ENCODE measurements at regions not wholly inside any gene's neighbourhood (a gene's known extent, or its start where the extent isn't known, plus 50 kb on each side); places are given as distances from the start of the nearest gene placed in this dataset.

GRCh38 chr2:143977356-143977755 is 542.6 kb downstream of the ZEB2 start:
- H3K36me3 ChIP-seq (ENCODE audit: control insufficient read depth, insufficient read depth, low read length): no peaks in the 10 kb centered on the region
- H3K4me3 ChIP-seq (ENCODE audit: low read depth, low read length): no peak overlapping the region
- H3K27me3 ChIP-seq (ENCODE audit: control insufficient read depth, insufficient read depth, low read length): no peaks in the 10 kb centered on the region
- DNase-seq (ENCODE audit: low read depth): no peak
- TF ChIP-seq CTCF (IDR thresholded peaks at IDR 0.05; ENCODE audit: insufficient read depth, low read length, poor library complexity, severe bottlenecking): no peak

GRCh38 chr2:143975216-143975615 is 544.7 kb downstream of the ZEB2 start:
- TF ChIP-seq CTCF (IDR thresholded peaks at IDR 0.05; ENCODE audit: insufficient read depth, low read length, poor library complexity, severe bottlenecking): no peak
- no peak overlapping the region for H3K4me3 ChIP-seq (ENCODE audit: low read depth, low read length)
- no peaks in the 10 kb centered on the region for H3K27me3 ChIP-seq (ENCODE audit: control insufficient read depth, insufficient read depth, low read length)
- DNase-seq (ENCODE audit: low read depth): no peak
- H3K36me3 ChIP-seq (ENCODE audit: control insufficient read depth, insufficient read depth, low read length): no peaks in the 10 kb centered on the region

- Histone ChIP-seq H3K4me3 (ENCODE audit: low read depth, low read length) (no peak overlapping the region), H3K36me3 (ENCODE audit: control insufficient read depth, insufficient read depth, low read length) (no peaks in the 10 kb centered on the region), H3K27me3 (ENCODE audit: control insufficient read depth, insufficient read depth, low read length) (no peaks in the 10 kb centered on the region)
- no peak for TF ChIP-seq CTCF (IDR thresholded peaks at IDR 0.05; ENCODE audit: insufficient read depth, low read length, poor library complexity, severe bottlenecking)
- no peak for DNase-seq (ENCODE audit: low read depth)
Measured at GRCh38 chr2:143974262-143974661, 545.7 kb downstream of the ZEB2 start.

GRCh38 chr2:143968860-143969259 is 551.1 kb downstream of the ZEB2 start:
- no peaks in the 10 kb centered on the region for H3K36me3 ChIP-seq (ENCODE audit: control insufficient read depth, insufficient read depth, low read length)
- no peak for DNase-seq (ENCODE audit: low read depth)
- no peak overlapping the region for H3K4me3 ChIP-seq (ENCODE audit: low read depth, low read length)
- H3K27me3 ChIP-seq (ENCODE audit: control insufficient read depth, insufficient read depth, low read length): no peaks in the 10 kb centered on the region
- TF ChIP-seq CTCF (IDR thresholded peaks at IDR 0.05; ENCODE audit: insufficient read depth, low read length, poor library complexity, severe bottlenecking): no peak

GRCh38 chr2:143968360-143968759 is 551.6 kb downstream of the ZEB2 start:
- TF ChIP-seq CTCF (IDR thresholded peaks at IDR 0.05; ENCODE audit: insufficient read depth, low read length, poor library complexity, severe bottlenecking): no peak
- Histone ChIP-seq H3K36me3 (ENCODE audit: control insufficient read depth, insufficient read depth, low read length) (no peaks in the 10 kb centered on the region), H3K4me3 (ENCODE audit: low read depth, low read length) (no peak overlapping the region), H3K27me3 (ENCODE audit: control insufficient read depth, insufficient read depth, low read length) (no peaks in the 10 kb centered on the region)
- DNase-seq (ENCODE audit: low read depth): no peak

GRCh38 chr2:143965493-143966164 is 554.3 kb downstream of the ZEB2 start:
- H3K36me3 ChIP-seq (ENCODE audit: control insufficient read depth, insufficient read depth, low read length): no peaks in the 10 kb centered on the region
- no peaks in the 10 kb centered on the region for H3K27me3 ChIP-seq (ENCODE audit: control insufficient read depth, insufficient read depth, low read length)
- H3K4me3 ChIP-seq (ENCODE audit: low read depth, low read length): no peak overlapping the region
- TF ChIP-seq CTCF (IDR thresholded peaks at IDR 0.05; ENCODE audit: insufficient read depth, low read length, poor library complexity, severe bottlenecking): no peak
- no peak for DNase-seq (ENCODE audit: low read depth)
